ENCODE measurements at regions not wholly inside any gene's neighbourhood (a gene's known extent, or its start where the extent isn't known, plus 50 kb on each side); places are given as distances from the start of the nearest gene placed in this dataset.

DNA sequence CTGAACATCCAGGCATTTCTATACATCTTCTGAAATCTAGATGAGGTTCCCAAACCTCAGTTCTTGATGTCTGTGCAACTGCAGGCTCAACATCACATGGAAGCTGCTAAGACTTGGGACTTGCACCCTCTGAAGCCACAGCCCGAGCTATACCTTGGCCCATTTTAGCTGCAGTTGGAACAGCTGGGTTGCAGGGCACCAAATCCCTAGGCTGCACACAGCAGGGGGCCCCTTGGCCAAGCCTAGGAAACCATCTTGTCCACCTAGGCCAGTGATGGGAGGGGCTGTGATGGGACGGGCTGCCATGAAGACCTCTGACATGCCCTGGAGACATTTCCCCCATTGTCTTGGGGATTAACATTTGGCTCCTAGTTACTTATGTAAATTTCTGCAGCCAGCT lies 415.8 kb upstream of the SUCLG2 start:
- TF ChIP-seq HOXB5 (CRISPR knock-in tag; IDR thresholded peaks at IDR 0.05) (no peak), RARB (CRISPR knock-in tag; IDR thresholded peaks at IDR 0.05) (no peak), ZNF302 (CRISPR knock-in tag; IDR thresholded peaks at IDR 0.05) (no peak), FOXS1 (CRISPR knock-in tag; IDR thresholded peaks at IDR 0.05) (no peak)
- TF ChIP-seq, protein P1, sequence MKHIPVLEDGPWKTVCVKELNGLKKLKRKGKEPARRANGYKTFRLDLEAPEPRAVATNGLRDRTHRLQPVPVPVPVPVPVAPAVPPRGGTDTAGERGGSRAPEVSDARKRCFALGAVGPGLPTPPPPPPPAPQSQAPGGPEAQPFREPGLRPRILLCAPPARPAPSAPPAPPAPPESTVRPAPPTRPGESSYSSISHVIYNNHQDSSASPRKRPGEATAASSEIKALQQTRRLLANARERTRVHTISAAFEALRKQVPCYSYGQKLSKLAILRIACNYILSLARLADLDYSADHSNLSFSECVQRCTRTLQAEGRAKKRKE (CRISPR knock-in tag; IDR thresholded peaks at IDR 0.05; ENCODE audit: low read depth), result no peak
- ChIA-PET POLR2A (no interaction called here), CTCF (interaction anchor here (1.3 kb wide), 1 partner anchor 10 kb away, joined by 3 read pairs; no protein-coding TSS in a partner anchor)
- no peaks in the 10 kb centered on the region for H3K9me3 ChIP-seq
- no peaks in the 10 kb centered on the region for H3K4me1 ChIP-seq
- no peak overlapping the region for H3K4me2 ChIP-seq
- no peak overlapping the region for H3K4me3 ChIP-seq
- no peak for FAIRE-seq
- no peak overlapping the region for H3K27ac ChIP-seq
- no peak for DNase-seq (ENCODE audit: low read depth in 1 of 2, low spot score in 1 of 2)
- WGBS (ENCODE audit: missing lambda C conversion rate), result 8% methylated on average over 2 of the region's 2 CpGs
- ATAC-seq, result no peak

DNA sequence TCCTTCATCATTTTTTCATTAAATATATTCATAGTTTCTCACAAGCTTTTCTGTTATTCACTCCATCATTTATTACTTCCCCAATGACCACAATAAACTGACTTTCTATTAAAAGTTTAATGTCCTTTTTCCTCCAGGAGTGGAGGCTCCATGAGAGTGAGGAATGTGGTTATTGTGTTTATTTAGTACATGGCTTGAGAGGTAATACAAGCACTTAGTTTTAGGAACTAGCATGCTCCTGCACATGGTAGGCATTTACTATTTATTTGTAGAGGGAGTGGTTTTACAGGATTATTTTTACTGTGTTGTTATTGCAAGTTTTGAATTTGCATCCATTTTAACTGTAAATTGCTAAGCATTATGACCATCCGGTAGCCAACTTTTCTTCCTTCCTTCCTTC lies 412.9 kb upstream of the SUCLG2 start:
- TF ChIP-seq HOXB13 (CRISPR knock-in tag; IDR thresholded peaks at IDR 0.05; ENCODE audit: low read depth) (no peak), KDM5A (IDR thresholded peaks at IDR 0.05) (no peak), SMC3 (IDR thresholded peaks at IDR 0.05) (no peak), ZSCAN20 (CRISPR knock-in tag; IDR thresholded peaks at IDR 0.05) (no peak), KDM1A (IDR thresholded peaks at IDR 0.05; ENCODE audit: low read depth) (no peak), MAFK (IDR thresholded peaks at IDR 0.05; ENCODE audit: partially characterized antibody) (no peak), BHLHE40 (IDR thresholded peaks at IDR 0.05; ENCODE audit: low read depth, low read length) (no peak), RAD21 (conservative IDR thresholded peaks at IDR 0.05 in 1 of 2, IDR thresholded peaks at IDR 0.05 in 1 of 2) (no peak), POLR2A (IDR thresholded peaks at IDR 0.05; ENCODE audit: low read length) (no peak), CHD2 (IDR thresholded peaks at IDR 0.05; ENCODE audit: low read length, partially characterized antibody) (no peak), NFE2L2 (conservative IDR thresholded peaks at IDR 0.05; ENCODE audit: low read length) (no peak), EHF (CRISPR knock-in tag; IDR thresholded peaks at IDR 0.05) (no peak), ESRRA (IDR thresholded peaks at IDR 0.05; ENCODE audit: borderline replicate concordance, low read length) (no peak), EHMT2 (IDR thresholded peaks at IDR 0.05; ENCODE audit: low read depth) (no peak), FOSB (CRISPR knock-in tag; IDR thresholded peaks at IDR 0.05) (no peak), PHF8 (IDR thresholded peaks at IDR 0.05; ENCODE audit: borderline replicate concordance, low read depth) (no peak), ZNF302 (CRISPR knock-in tag; IDR thresholded peaks at IDR 0.05) (no peak)
- FAIRE-seq (no peak), ATAC-seq (no peak), DNase-seq (ENCODE audit: low read depth in 1 of 2, low spot score in 1 of 2) (no peak)
- H3K9me3 ChIP-seq, result no peaks in the 10 kb centered on the region
- H3K27ac ChIP-seq, result no peak overlapping the region
- WGBS (ENCODE audit: missing lambda C conversion rate), result 9% methylated on average over 1 of the region's 1 CpG
- ChIA-PET POLR2A (no interaction called here), CTCF (no interaction called here)
- H3K4me1 ChIP-seq, result no peaks in the 10 kb centered on the region
- H3K4me3 ChIP-seq, result no peak overlapping the region
- no peak overlapping the region for H3K4me2 ChIP-seq

DNA sequence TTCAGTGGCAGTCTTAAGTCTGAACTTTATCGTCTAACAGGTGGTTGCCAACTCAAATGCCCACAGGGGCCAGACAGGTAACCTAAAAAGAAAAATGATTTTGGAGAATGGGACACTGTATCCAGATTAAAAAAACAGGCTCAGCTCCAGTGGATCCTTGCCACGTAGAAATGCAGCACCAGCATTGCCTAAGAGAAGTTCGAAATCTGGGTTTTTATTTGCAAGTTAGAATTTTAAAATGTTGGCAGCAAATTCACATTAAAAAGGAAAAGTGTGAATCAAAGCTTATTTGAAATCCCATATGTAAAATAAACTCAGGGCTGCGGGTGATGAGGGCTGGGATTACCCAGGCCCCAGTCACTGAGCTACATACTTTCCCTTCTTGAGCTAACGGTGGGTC lies 408.5 kb upstream of the SUCLG2 start:
- ATAC-seq, result no peak
- no peak for DNase-seq (ENCODE audit: low read depth in 1 of 2, low spot score in 1 of 2)
- no peak overlapping the region for H3K4me2 ChIP-seq
- POLR2A ChIA-PET, result no interaction called here
- TF ChIP-seq ZNF302 (CRISPR knock-in tag; IDR thresholded peaks at IDR 0.05) (no peak), EP300 (IDR thresholded peaks at IDR 0.05) (no peak), NFE2L2 (conservative IDR thresholded peaks at IDR 0.05; ENCODE audit: low read length) (no peak), ZSCAN20 (CRISPR knock-in tag; IDR thresholded peaks at IDR 0.05) (no peak), EHF (CRISPR knock-in tag; IDR thresholded peaks at IDR 0.05) (no peak), RFX5 (IDR thresholded peaks at IDR 0.05) (no peak), JUN (IDR thresholded peaks at IDR 0.05) (no peak), CBX2 (IDR thresholded peaks at IDR 0.05; ENCODE audit: borderline replicate concordance, low read depth) (no peak), NR3C1 (IDR thresholded peaks at IDR 0.05) (no peak), MAZ (IDR thresholded peaks at IDR 0.05; ENCODE audit: borderline replicate concordance, low read depth, low read length) (no peak), TP53 (CRISPR knock-in tag; IDR thresholded peaks at IDR 0.05) (no peak), KDM5A (IDR thresholded peaks at IDR 0.05) (no peak)
- TF ChIP-seq, protein P2, sequence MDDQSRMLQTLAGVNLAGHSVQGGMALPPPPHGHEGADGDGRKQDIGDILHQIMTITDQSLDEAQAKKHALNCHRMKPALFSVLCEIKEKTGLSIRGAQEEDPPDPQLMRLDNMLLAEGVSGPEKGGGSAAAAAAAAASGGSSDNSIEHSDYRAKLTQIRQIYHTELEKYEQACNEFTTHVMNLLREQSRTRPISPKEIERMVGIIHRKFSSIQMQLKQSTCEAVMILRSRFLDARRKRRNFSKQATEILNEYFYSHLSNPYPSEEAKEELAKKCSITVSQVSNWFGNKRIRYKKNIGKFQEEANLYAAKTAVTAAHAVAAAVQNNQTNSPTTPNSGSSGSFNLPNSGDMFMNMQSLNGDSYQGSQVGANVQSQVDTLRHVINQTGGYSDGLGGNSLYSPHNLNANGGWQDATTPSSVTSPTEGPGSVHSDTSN (IDR thresholded peaks at IDR 0.05), result no peak
- TF ChIP-seq, protein P3, sequence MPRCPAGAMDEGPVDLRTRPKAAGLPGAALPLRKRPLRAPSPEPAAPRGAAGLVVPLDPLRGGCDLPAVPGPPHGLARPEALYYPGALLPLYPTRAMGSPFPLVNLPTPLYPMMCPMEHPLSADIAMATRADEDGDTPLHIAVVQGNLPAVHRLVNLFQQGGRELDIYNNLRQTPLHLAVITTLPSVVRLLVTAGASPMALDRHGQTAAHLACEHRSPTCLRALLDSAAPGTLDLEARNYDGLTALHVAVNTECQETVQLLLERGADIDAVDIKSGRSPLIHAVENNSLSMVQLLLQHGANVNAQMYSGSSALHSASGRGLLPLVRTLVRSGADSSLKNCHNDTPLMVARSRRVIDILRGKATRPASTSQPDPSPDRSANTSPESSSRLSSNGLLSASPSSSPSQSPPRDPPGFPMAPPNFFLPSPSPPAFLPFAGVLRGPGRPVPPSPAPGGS (IDR thresholded peaks at IDR 0.05), result no peak
- TF ChIP-seq, protein P4, sequence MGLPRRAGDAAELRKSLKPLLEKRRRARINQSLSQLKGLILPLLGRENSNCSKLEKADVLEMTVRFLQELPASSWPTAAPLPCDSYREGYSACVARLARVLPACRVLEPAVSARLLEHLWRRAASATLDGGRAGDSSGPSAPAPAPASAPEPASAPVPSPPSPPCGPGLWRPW (IDR thresholded peaks at IDR 0.05), result no peak
- H3K4me3 ChIP-seq, result no peak overlapping the region
- H3K4me1 ChIP-seq, result peaks cover 13% of the 10 kb centered on the region; the same call in 2 of the 3 replicates
- no peaks in the 10 kb centered on the region for H3K9me3 ChIP-seq
- 5% methylated on average over 5 of the region's 5 CpGs for WGBS (ENCODE audit: missing lambda C conversion rate)
- FAIRE-seq, result no peak
- CTCF ChIA-PET, result no interaction called here
- no peak overlapping the region for H3K27ac ChIP-seq

Measured in A549 (cell line).